Cardiac fibroblast (primary cell): ENCODE measurements at regions not wholly inside any gene's neighbourhood (a gene's known extent, or its start where the extent isn't known, plus 50 kb on each side); places are given as distances from the start of the nearest gene placed in this dataset.
"Not testable (repeated sequence)": the region's sequence is repeated elsewhere in the genome, so short reads cannot be mapped to it uniquely, and the experiment has no call there.

Experiments
- DNase-seq, 2 donors: peaks; one replicate each; pipeline versions ENCODE4 v3.0.0 to v3.0.0-alpha.2; 2010; ENCODE audit warnings: low read depth in 2 of 2
- H3K4me3 ChIP-seq, 2 donors: replicated peaks in 1 of 2; 1 replicate in 1 of 2; 2 replicates in 1 of 2; pipeline ENCODE4 v1.5.1; 2011; ENCODE audit warnings: low read depth in 2 of 2, low read length in 2 of 2, mild to moderate bottlenecking in 2 of 2, moderate library complexity in 1 of 2
- CTCF ChIP-seq: IDR thresholded peaks from one replicate; pipeline ENCODE4 v1.5.1; 2011; ENCODE audit warnings: low read depth, mild to moderate bottlenecking, low read length, inconsistent platforms

GRCh38 chr6:102813489-102814275, 1420.2 kb downstream of the GRIK2 start:
- TF ChIP-seq CTCF: no peak
- no peak overlapping the region for H3K4me3 ChIP-seq
- DNase-seq: no peak

- no peak overlapping the region for H3K4me3 ChIP-seq
- peak in 1 of 2 donors; percentile 0 for DNase-seq
- TF ChIP-seq CTCF: no peak
Measured at GRCh38 chr6:102812242-102812641, 1418.7 kb downstream of the GRIK2 start.

- DNase-seq, H3K4me3 ChIP-seq: not testable (repeated sequence)
Measured at GRCh38 chr6:102808944-102809505, 1415.5 kb downstream of the GRIK2 start.

- no peak overlapping the region for H3K4me3 ChIP-seq
- no peak for DNase-seq
- TF ChIP-seq CTCF: no peak
Measured at GRCh38 chr6:102799051-102799450, 1405.5 kb downstream of the GRIK2 start.

- DNase-seq: no peak
- TF ChIP-seq CTCF: no peak
- no peak overlapping the region for H3K4me3 ChIP-seq
Measured at GRCh38 chr6:102798636-102799035, 1405.1 kb downstream of the GRIK2 start.

GRCh38 chr6:102793752-102794151, 1400.2 kb downstream of the GRIK2 start:
- no peak for DNase-seq
- H3K4me3 ChIP-seq: no peak overlapping the region
- TF ChIP-seq CTCF: no peak

GRCh38 chr6:102774326-102774725, 1380.8 kb downstream of the GRIK2 start:
- TF ChIP-seq CTCF: no peak
- no peak for DNase-seq
- no peak overlapping the region for H3K4me3 ChIP-seq
